ENCODE measurements at regions not wholly inside any gene's neighbourhood (a gene's known extent, or its start where the extent isn't known, plus 50 kb on each side); places are given as distances from the start of the nearest gene placed in this dataset.
A peak's percentile ranks its signal among the peaks of the same experiment; 100 is the strongest.

DNA sequence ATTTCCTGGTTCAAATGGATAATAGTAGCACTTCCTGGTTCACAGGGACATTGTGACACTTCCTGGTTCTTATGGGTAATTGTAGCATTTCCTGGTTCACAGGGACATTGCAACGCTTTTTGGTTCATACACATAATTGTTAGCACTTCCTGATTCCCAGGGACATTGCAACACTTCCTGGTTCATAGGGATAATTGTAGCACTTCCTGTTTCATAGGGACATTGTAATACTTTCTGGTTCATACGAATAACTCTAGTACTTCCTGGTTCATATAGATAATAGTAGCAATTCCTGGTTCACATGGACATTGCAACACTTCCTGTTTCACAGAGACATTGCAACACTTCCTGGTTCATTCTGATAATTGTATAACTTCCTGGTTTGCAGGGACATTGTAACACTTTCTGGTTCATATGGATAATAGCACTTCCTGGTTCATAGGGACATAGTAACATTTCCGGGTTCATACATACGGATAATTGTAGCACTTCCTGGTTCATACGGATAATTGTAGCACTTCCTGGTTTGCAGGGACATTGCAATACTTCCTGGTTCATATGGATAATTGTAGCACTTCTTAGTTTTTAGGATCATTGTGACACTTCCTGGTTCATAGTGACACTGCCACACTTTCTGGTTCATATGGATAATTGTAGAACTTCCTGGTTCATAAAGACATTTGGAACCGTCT is 61.6 kb upstream of the CD99 start:
- DNase-seq (ENCODE audit: extremely low read depth, low read depth): no peak
- TF ChIP-seq CTCF (IDR thresholded peaks at IDR 0.05; ENCODE audit: low read depth, low read length): no peak

DNA sequence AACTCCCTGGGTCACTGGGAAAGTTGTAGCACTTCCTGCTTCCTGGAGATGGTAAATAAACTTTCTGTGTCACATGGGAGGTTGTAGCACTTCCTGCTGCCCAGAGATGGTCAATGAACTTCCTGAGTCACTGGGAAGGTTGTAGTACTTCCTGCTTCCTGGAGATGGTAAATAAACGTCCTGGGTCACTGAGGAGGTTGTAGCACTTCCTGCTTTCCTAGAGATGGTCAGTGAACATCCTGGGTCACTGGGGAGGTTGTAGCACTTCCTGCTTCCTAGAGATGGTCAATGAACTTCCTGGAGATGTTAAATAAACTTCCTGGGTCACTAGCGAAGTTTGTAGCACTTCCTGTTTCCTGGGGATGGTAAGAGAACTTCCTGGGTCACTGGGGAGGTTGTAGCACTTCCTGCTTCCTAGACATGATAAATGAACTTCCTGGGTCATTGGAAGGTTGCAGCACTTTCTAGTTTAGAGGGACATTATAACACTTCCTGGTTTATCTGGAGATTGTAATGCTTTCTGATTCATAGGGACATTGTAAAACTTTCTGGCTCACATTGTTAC is 62.3 kb upstream of the CD99 start:
- TF ChIP-seq CTCF (IDR thresholded peaks at IDR 0.05; ENCODE audit: low read depth, low read length): no peak
- DNase-seq (ENCODE audit: extremely low read depth, low read depth): no peak

GRCh38 chrX:2627272-2627867 is 63.7 kb upstream of the CD99 start:
- DNase-seq (ENCODE audit: extremely low read depth, low read depth): no peak

GRCh38 chrX:2626750-2627149 is 64.3 kb upstream of the CD99 start:
- no peak for TF ChIP-seq CTCF (IDR thresholded peaks at IDR 0.05; ENCODE audit: low read depth, low read length)
- no peak for DNase-seq (ENCODE audit: extremely low read depth, low read depth)

More at GRCh38 chrX:2627272-2627867, 63.7 kb upstream of the CD99 start:
- TF ChIP-seq CTCF (IDR thresholded peaks at IDR 0.05; ENCODE audit: low read depth, low read length): peak; percentile 58

GRCh38 chrX:2620576-2620975 is 70.5 kb upstream of the CD99 start:
- TF ChIP-seq CTCF (IDR thresholded peaks at IDR 0.05; ENCODE audit: low read depth, low read length): no peak
- no peak for DNase-seq (ENCODE audit: extremely low read depth, low read depth)

DNA sequence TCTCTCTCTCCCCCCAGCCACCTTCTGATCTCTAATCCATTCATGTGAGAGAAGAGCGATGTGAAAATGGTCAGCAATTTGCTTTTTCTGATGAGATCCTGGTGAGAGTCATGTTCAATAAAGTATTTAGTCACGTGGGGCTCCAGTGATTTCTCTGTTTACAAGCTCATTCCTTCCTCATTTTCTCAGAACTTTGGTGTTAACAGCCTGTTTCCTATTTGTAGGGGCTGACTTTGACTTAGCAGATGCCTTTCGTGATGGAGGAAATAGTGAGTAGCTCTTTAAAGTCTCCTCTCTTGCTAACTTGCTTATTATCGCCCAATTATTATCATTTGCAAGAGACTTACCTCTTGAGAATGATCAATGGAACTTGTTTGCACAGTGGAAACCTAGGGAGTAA is 72.6 kb upstream of the CD99 start:
- no peak for DNase-seq (ENCODE audit: extremely low read depth, low read depth)
- no peak for TF ChIP-seq CTCF (IDR thresholded peaks at IDR 0.05; ENCODE audit: low read depth, low read length)

- TF ChIP-seq CTCF (IDR thresholded peaks at IDR 0.05; ENCODE audit: low read depth, low read length): peak; percentile 65
- DNase-seq (ENCODE audit: extremely low read depth, low read depth): peak; percentile 43
These were observed 76.2 kb upstream of the CD99 start for GRCh38 chrX:2614911-2615310.

Data from AG09319 (cell line).